ENCODE measurements at regions not wholly inside any gene's neighbourhood (a gene's known extent, or its start where the extent isn't known, plus 50 kb on each side); places are given as distances from the start of the nearest gene placed in this dataset.

GRCh38 chr20:60729135-60729900, 522.7 kb upstream of the CDH4 start:
- no peak for DNase-seq
- no peak overlapping the region for H3K4me3 ChIP-seq (ENCODE audit: low read length in 3 of 3)
- H3K9me3 ChIP-seq (ENCODE audit: control insufficient read depth in 2 of 3, insufficient read depth in 1 of 3, low read length in 3 of 3), result peaks cover 0 to 6% (median 4%) of the 10 kb centered on the region in 3 donors
- no peaks in the 10 kb centered on the region for H3K4me1 ChIP-seq (ENCODE audit: control insufficient read depth in 2 of 3, insufficient read depth in 2 of 3, low read depth in 1 of 3, low read length in 3 of 3)
- no peak for FAIRE-seq
- H3K27ac ChIP-seq (ENCODE audit: low read depth in 2 of 2, low read length in 2 of 2), result no peak overlapping the region
- no peaks in the 10 kb centered on the region for H3K27me3 ChIP-seq (ENCODE audit: control insufficient read depth, insufficient read depth, low read length)
- intact Hi-C loops (cut with DNase I), result no loop called here
- TF ChIP-seq, protein P1, sequence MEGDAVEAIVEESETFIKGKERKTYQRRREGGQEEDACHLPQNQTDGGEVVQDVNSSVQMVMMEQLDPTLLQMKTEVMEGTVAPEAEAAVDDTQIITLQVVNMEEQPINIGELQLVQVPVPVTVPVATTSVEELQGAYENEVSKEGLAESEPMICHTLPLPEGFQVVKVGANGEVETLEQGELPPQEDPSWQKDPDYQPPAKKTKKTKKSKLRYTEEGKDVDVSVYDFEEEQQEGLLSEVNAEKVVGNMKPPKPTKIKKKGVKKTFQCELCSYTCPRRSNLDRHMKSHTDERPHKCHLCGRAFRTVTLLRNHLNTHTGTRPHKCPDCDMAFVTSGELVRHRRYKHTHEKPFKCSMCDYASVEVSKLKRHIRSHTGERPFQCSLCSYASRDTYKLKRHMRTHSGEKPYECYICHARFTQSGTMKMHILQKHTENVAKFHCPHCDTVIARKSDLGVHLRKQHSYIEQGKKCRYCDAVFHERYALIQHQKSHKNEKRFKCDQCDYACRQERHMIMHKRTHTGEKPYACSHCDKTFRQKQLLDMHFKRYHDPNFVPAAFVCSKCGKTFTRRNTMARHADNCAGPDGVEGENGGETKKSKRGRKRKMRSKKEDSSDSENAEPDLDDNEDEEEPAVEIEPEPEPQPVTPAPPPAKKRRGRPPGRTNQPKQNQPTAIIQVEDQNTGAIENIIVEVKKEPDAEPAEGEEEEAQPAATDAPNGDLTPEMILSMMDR (IDR thresholded peaks at IDR 0.05; ENCODE audit: borderline replicate concordance, extremely low read depth, insufficient read depth), result no peak
- H3K36me3 ChIP-seq (ENCODE audit: control insufficient read depth in 2 of 3, insufficient read depth in 3 of 3, low read length in 3 of 3), result no peaks in the 10 kb centered on the region
- H3K9ac ChIP-seq (ENCODE audit: low read length in 3 of 3), result no peak overlapping the region

GRCh38 chr20:60732322-60732721, 519.7 kb upstream of the CDH4 start:
- peaks cover 0 to 6% (median 4%) of the 10 kb centered on the region in 3 donors for H3K9me3 ChIP-seq (ENCODE audit: control insufficient read depth in 2 of 3, insufficient read depth in 1 of 3, low read length in 3 of 3)
- FAIRE-seq (no peak), DNase-seq (no peak)
- H3K9ac ChIP-seq (ENCODE audit: low read length in 3 of 3), result no peak overlapping the region
- H3K4me3 ChIP-seq (ENCODE audit: low read length in 3 of 3), result no peak overlapping the region
- no peaks in the 10 kb centered on the region for H3K36me3 ChIP-seq (ENCODE audit: control insufficient read depth in 2 of 3, insufficient read depth in 3 of 3, low read length in 3 of 3)
- no peaks in the 10 kb centered on the region for H3K4me1 ChIP-seq (ENCODE audit: control insufficient read depth in 2 of 3, insufficient read depth in 2 of 3, low read depth in 1 of 3, low read length in 3 of 3)
- no peaks in the 10 kb centered on the region for H3K27me3 ChIP-seq (ENCODE audit: control insufficient read depth, insufficient read depth, low read length)
- H3K27ac ChIP-seq (ENCODE audit: low read depth in 2 of 2, low read length in 2 of 2), result no peak overlapping the region
- intact Hi-C loops (cut with DNase I), result no loop called here
- TF ChIP-seq, protein P1 (IDR thresholded peaks at IDR 0.05; ENCODE audit: borderline replicate concordance, extremely low read depth, insufficient read depth), result no peak

- no peaks in the 10 kb centered on the region for H3K36me3 ChIP-seq (ENCODE audit: control insufficient read depth in 2 of 3, insufficient read depth in 3 of 3, low read length in 3 of 3)
- no peaks in the 10 kb centered on the region for H3K4me1 ChIP-seq (ENCODE audit: control insufficient read depth in 2 of 3, insufficient read depth in 2 of 3, low read depth in 1 of 3, low read length in 3 of 3)
- no peaks in the 10 kb centered on the region for H3K27me3 ChIP-seq (ENCODE audit: control insufficient read depth, insufficient read depth, low read length)
- FAIRE-seq, result no peak
- H3K27ac ChIP-seq (ENCODE audit: low read depth in 2 of 2, low read length in 2 of 2), result no peak overlapping the region
- H3K9me3 ChIP-seq (ENCODE audit: control insufficient read depth in 2 of 3, insufficient read depth in 1 of 3, low read length in 3 of 3), result peaks cover 0 to under 1% (median 0%) of the 10 kb centered on the region in 3 donors
- no peak for DNase-seq
- no peak overlapping the region for H3K9ac ChIP-seq (ENCODE audit: low read length in 3 of 3)
- TF ChIP-seq, protein P1 (IDR thresholded peaks at IDR 0.05; ENCODE audit: borderline replicate concordance, extremely low read depth, insufficient read depth), result no peak
- no peak overlapping the region for H3K4me3 ChIP-seq (ENCODE audit: low read length in 3 of 3)
- intact Hi-C loops (cut with DNase I), result no loop called here
Measured at GRCh38 chr20:60748086-60748485, 504.0 kb upstream of the CDH4 start.

Data from kidney (tissue), 13 donors.